GM12878 (cell line): ENCODE measurements at regions not wholly inside any gene's neighbourhood (a gene's known extent, or its start where the extent isn't known, plus 50 kb on each side); places are given as distances from the start of the nearest gene placed in this dataset.

Experiments used
- ATAC-seq: fragments of 200-7000 bp; cut with Tn5 transposase; 3 replicates; pipeline ENCODE4 v1.9.1; 2020; ENCODE audit warnings: mild to moderate bottlenecking, moderate library complexity
- BruUV-seq: library from RNA; stranded (reverse); fragments of 400-500 nt; replicated peaks from 2 replicates; lab custom pipeline; 2021; lab: Mats Ljungman, UMichigan
- CTCF ChIA-PET: fragments of 300-600 bp; sonication (Branson Sonifier 250); formaldehyde crosslinking; extraction: SDS; loops from one replicate; lab custom pipeline; 2021; ENCODE audit warnings: inconsistent platforms; lab: Yijun Ruan, JAX
- POLR2A ChIA-PET: fragments of 350-600 bp; formaldehyde crosslinking; extraction: SDS; loops from one replicate; lab custom pipeline; 2021; ENCODE audit warnings: inconsistent platforms; lab: Charles Lee
- RAD21 ChIA-PET: fragments of 300-600 bp; sonication (Branson Sonifier 250); formaldehyde crosslinking; loops from one replicate; lab custom pipeline; 2023; ENCODE audit warnings: antibody characterized with exemption; ENCODE audit not compliant: unreplicated experiment; lab: Charles Lee
- SMC1A ChIA-PET: fragments of 300-600 bp; sonication (Branson Sonifier 250); formaldehyde crosslinking; loops from one replicate; lab custom pipeline; 2023; ENCODE audit not compliant: unreplicated experiment, uncharacterized antibody; lab: Charles Lee
- DNase-seq: peaks from one replicate; pipeline ENCODE4 v3.0.0-alpha.2; 2011; ENCODE audit warnings: low read depth, low spot score
- FAIRE-seq: peaks from 3 replicates; lab custom pipeline; 2011; peaks lifted over from hg19 to GRCh38; lab: Jason Lieb, UNC
- H2AFZ ChIP-seq: 2 replicates; pipeline ENCODE4 v1.6.0; 2011; ENCODE audit warnings: low read depth, low read length, control low read depth; ENCODE audit not compliant: control insufficient read depth
- H3K27ac ChIP-seq: 2 replicates; pipeline ENCODE4 v1.5.1; 2011; ENCODE audit warnings: control low read depth; ENCODE audit not compliant: control insufficient read depth, insufficient read depth
- H3K27me3 ChIP-seq, 2 experiments: replicated peaks in 1 of 2; 2 replicates each; pipeline versions ENCODE4 v1.6.0 to v1.6.1; 2011; ENCODE audit warnings: low read length in 1 of 2; ENCODE audit not compliant: control insufficient read depth in 2 of 2, insufficient read depth in 2 of 2
- H3K36me3 ChIP-seq, 2 experiments: 2 replicates each; pipeline ENCODE4 v1.5.1; 2011; ENCODE audit warnings: low read length in 1 of 2; ENCODE audit not compliant: control insufficient read depth in 2 of 2, insufficient read depth in 2 of 2
- H3K4me1 ChIP-seq: 2 replicates; pipeline ENCODE4 v1.6.1; 2011; ENCODE audit warnings: mild to moderate bottlenecking, low read length, moderate library complexity, mixed read lengths; ENCODE audit not compliant: control insufficient read depth, insufficient read depth
- H3K4me2 ChIP-seq: 2 replicates; pipeline ENCODE4 v1.6.0; 2011; ENCODE audit warnings: control low read depth; ENCODE audit not compliant: control insufficient read depth, insufficient read depth
- H3K4me3 ChIP-seq: fragments of 200-600 bp; sonication (generic); 2 replicates; pipeline ENCODE4 v1.5.1; 2016
- H3K79me2 ChIP-seq: 2 replicates; pipeline ENCODE4 v1.6.0; 2011; ENCODE audit warnings: low read length; ENCODE audit not compliant: control insufficient read depth, insufficient read depth
- H3K9ac ChIP-seq: 2 replicates; pipeline ENCODE4 v1.8.0; 2011; ENCODE audit warnings: low read length, control low read depth, mixed read lengths; ENCODE audit not compliant: control insufficient read depth, insufficient read depth
- H3K9me3 ChIP-seq: replicated peaks from 3 replicates; pipeline ENCODE4 v1.5.1; 2011; ENCODE audit warnings: mild to moderate bottlenecking, low read length; ENCODE audit not compliant: control insufficient read depth, insufficient read depth
- H4K20me1 ChIP-seq: 2 replicates; pipeline ENCODE4 v1.6.0; 2011; ENCODE audit not compliant: control insufficient read depth, insufficient read depth
- CEBPB ChIP-seq, 2 experiments: fragments of 150-350 bp in 1 of 2; IDR thresholded peaks; 2 replicates each; pipeline ENCODE4 v1.6.1; 2012 to 2014; ENCODE audit warnings: low read depth in 2 of 2, low read length in 2 of 2, borderline replicate concordance in 1 of 2, inconsistent platforms in 1 of 2
- CREM ChIP-seq: IDR thresholded peaks from 2 replicates; pipeline ENCODE4 v1.6.1; 2014; ENCODE audit warnings: antibody characterized with exemption, low read depth
- CTCF ChIP-seq, 3 experiments: IDR thresholded peaks in 2 of 3; conservative IDR thresholded peaks in 1 of 3; 2 replicates each; pipeline ENCODE4 v1.5.1; 2011; ENCODE audit warnings: low read depth in 3 of 3, low read length in 3 of 3, mild to moderate bottlenecking in 3 of 3, control low read depth in 2 of 3, moderate library complexity in 2 of 3, inconsistent platforms in 1 of 3, mixed read lengths in 1 of 3; ENCODE audit not compliant: control insufficient read depth in 2 of 3, insufficient read depth in 1 of 3; ENCODE audit errors: extremely low read depth in 1 of 3
- ESRRA ChIP-seq: IDR thresholded peaks from 2 replicates; pipeline ENCODE4 v1.6.1; 2012; ENCODE audit warnings: mild to moderate bottlenecking, low read length, improper control_type of control experiment
- FOS ChIP-seq: IDR thresholded peaks from 3 replicates; pipeline ENCODE4 v1.6.1; 2011; ENCODE audit warnings: borderline replicate concordance; ENCODE audit not compliant: insufficient read length; ENCODE audit errors: extremely low read depth
- LARP7 ChIP-seq: fragments of 450-650 bp; IDR thresholded peaks from 2 replicates; pipeline ENCODE4 v1.6.1; 2017; ENCODE audit warnings: mild to moderate bottlenecking
- RELA ChIP-seq: fragments of 450-650 bp; IDR thresholded peaks from 2 replicates; pipeline ENCODE4 v1.8.0; 2014; ENCODE audit warnings: borderline replicate concordance; ENCODE audit not compliant: partially characterized antibody
- SIN3A ChIP-seq: IDR thresholded peaks from 2 replicates; pipeline ENCODE4 v1.6.1; 2012; ENCODE audit warnings: low read depth, low read length, improper control_type of control experiment
- SMARCA5 ChIP-seq: fragments of 450-650 bp; IDR thresholded peaks from 2 replicates; pipeline ENCODE4 v1.6.1; 2017; ENCODE audit warnings: mild to moderate bottlenecking
- YY1 ChIP-seq: IDR thresholded peaks from 2 replicates; pipeline ENCODE4 v1.6.1; 2011; ENCODE audit warnings: low read depth, mild to moderate bottlenecking, low read length
- ZNF274 ChIP-seq: IDR thresholded peaks from one replicate; pipeline ENCODE4 v1.8.0; 2011; ENCODE audit not compliant: insufficient read length, insufficient read depth
- ZZZ3 ChIP-seq: IDR thresholded peaks from 2 replicates; pipeline ENCODE4 v1.6.1; 2011; ENCODE audit warnings: low read depth; ENCODE audit not compliant: control insufficient read depth, insufficient read length
- WGBS: methylation state at CpG from one replicate; pipeline ENCODE4 v1.1.6; 2016; ENCODE audit warnings: low lambda C conversion rate; ENCODE audit not compliant: insufficient replicate concordance, insufficient coverage; ENCODE audit errors: missing lambda C conversion rate; 5-methylcytosine and 5-hydroxymethylcytosine counted together
- in situ Hi-C: fragments of 300-500 bp; cut with MboI; formaldehyde crosslinking; loops from 9 replicates; pipeline ENCODE4 v1.14.3; 2018; ENCODE audit warnings: mixed read lengths
- intact Hi-C: fragments of 100-400 bp; cut with micrococcal nuclease; formaldehyde crosslinking; loops from one replicate; pipeline ENCODE4 v1.14.2; 2022; ENCODE audit not compliant: unreplicated experiment
- TF ChIP-seq, protein P1 (sequence below): IDR thresholded peaks from 2 replicates; pipeline ENCODE4 v1.6.1; 2012; ENCODE audit warnings: low read depth, low read length, improper control_type of control experiment
- TF ChIP-seq, protein P2 (sequence below): fragments of 450-650 bp; IDR thresholded peaks from 2 replicates; pipeline ENCODE4 v1.6.1; 2016; ENCODE audit warnings: mild to moderate bottlenecking
- TF ChIP-seq, protein P3 (sequence below): fragments of 450-650 bp; formaldehyde crosslinking; IDR thresholded peaks from 2 replicates; pipeline ENCODE4 v1.4.0; 2022; ENCODE audit warnings: mild to moderate bottlenecking, moderate library complexity
- TF ChIP-seq, protein P4 (sequence below): fragments of 450-650 bp; IDR thresholded peaks from 2 replicates; pipeline ENCODE4 v1.6.1; 2017; ENCODE audit warnings: mild to moderate bottlenecking

DNA sequence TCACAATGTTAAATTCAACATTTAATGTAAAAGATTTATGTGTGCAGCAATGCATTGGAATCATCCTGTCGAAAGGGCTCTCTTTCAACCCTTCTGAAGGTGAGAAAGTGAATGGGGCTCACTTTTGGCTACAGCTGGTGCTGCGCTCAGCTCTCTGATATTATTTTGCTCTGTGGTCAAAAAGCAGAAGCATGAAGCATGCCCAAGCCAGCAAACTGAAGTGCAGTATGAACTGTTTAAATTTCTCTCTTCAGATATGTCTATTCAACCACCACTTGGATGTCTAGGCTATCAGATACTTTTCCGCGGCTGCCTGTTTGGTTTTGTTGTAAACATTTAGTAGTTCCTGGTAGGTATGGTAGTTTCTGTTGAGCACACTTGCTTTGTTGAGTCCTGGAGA lies 216.9 kb upstream of the TMPRSS15 start:
- ChIA-PET POLR2A (no interaction called here), RAD21 (no interaction called here), SMC1A (no interaction called here), CTCF (no interaction called here)
- DNase-seq: no peak
- Histone ChIP-seq H3K4me2 (no peak overlapping the region), H3K27ac (no peak overlapping the region), H4K20me1 (no peaks in the 10 kb centered on the region), H3K27me3 (no peaks in the 10 kb centered on the region), H3K36me3 (no peaks in the 10 kb centered on the region), H3K79me2 (no peaks in the 10 kb centered on the region), H3K9me3 (no peaks in the 10 kb centered on the region), H3K9ac (no peak overlapping the region), H3K4me1 (no peaks in the 10 kb centered on the region), H2AFZ (no peak overlapping the region), H3K4me3 (no peak overlapping the region)
- BruUV-seq: no TSS peak
- in situ Hi-C loops: no loop called here
- no peak for FAIRE-seq
- no peak for ATAC-seq
- 21% methylated on average over 4 of the region's 4 CpGs for WGBS
- TF ChIP-seq ZZZ3: no peak
- TF ChIP-seq RELA: no peak
- TF ChIP-seq, protein P1, sequence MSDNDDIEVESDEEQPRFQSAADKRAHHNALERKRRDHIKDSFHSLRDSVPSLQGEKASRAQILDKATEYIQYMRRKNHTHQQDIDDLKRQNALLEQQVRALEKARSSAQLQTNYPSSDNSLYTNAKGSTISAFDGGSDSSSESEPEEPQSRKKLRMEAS: no peak
- TF ChIP-seq, protein P2, sequence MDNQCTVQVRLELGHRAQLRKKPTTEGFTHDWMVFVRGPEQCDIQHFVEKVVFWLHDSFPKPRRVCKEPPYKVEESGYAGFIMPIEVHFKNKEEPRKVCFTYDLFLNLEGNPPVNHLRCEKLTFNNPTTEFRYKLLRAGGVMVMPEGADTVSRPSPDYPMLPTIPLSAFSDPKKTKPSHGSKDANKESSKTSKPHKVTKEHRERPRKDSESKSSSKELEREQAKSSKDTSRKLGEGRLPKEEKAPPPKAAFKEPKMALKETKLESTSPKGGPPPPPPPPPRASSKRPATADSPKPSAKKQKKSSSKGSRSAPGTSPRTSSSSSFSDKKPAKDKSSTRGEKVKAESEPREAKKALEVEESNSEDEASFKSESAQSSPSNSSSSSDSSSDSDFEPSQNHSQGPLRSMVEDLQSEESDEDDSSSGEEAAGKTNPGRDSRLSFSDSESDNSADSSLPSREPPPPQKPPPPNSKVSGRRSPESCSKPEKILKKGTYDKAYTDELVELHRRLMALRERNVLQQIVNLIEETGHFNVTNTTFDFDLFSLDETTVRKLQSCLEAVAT: no peak
- TF ChIP-seq LARP7: no peak
- TF ChIP-seq, protein P3, sequence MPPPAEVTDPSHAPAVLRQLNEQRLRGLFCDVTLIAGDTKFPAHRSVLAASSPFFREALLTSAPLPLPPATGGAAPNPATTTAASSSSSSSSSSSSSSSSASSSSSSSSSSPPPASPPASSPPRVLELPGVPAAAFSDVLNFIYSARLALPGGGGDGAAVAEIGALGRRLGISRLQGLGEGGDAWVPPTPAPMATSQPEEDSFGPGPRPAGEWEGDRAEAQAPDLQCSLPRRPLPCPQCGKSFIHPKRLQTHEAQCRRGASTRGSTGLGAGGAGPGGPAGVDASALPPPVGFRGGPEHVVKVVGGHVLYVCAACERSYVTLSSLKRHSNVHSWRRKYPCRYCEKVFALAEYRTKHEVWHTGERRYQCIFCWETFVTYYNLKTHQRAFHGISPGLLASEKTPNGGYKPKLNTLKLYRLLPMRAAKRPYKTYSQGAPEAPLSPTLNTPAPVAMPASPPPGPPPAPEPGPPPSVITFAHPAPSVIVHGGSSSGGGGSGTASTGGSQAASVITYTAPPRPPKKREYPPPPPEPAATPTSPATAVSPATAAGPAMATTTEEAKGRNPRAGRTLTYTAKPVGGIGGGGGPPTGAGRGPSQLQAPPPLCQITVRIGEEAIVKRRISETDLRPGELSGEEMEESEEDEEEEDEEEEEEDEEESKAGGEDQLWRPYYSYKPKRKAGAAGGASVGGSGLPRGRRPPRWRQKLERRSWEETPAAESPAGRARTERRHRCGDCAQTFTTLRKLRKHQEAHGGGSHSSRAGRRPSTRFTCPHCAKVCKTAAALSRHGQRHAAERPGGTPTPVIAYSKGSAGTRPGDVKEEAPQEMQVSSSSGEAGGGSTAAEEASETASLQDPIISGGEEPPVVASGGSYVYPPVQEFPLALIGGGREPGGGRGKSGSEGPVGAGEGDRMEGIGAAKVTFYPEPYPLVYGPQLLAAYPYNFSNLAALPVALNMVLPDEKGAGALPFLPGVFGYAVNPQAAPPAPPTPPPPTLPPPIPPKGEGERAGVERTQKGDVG (CRISPR knock-in tag): no peak
- TF ChIP-seq SIN3A: no peak
- TF ChIP-seq, protein P4, sequence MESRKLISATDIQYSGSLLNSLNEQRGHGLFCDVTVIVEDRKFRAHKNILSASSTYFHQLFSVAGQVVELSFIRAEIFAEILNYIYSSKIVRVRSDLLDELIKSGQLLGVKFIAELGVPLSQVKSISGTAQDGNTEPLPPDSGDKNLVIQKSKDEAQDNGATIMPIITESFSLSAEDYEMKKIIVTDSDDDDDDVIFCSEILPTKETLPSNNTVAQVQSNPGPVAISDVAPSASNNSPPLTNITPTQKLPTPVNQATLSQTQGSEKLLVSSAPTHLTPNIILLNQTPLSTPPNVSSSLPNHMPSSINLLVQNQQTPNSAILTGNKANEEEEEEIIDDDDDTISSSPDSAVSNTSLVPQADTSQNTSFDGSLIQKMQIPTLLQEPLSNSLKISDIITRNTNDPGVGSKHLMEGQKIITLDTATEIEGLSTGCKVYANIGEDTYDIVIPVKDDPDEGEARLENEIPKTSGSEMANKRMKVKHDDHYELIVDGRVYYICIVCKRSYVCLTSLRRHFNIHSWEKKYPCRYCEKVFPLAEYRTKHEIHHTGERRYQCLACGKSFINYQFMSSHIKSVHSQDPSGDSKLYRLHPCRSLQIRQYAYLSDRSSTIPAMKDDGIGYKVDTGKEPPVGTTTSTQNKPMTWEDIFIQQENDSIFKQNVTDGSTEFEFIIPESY: no peak
- TF ChIP-seq CEBPB (IDR thresholded peaks at IDR 0.05; ENCODE audit: borderline replicate concordance in 1 of 2, low read depth in 2 of 2, low read length in 2 of 2): no peak
- TF ChIP-seq SMARCA5: no peak
- no peak for TF ChIP-seq CTCF (IDR thresholded peaks at IDR 0.05 in 2 of 3, conservative IDR thresholded peaks at IDR 0.05 in 1 of 3; ENCODE audit: control insufficient read depth in 2 of 3, extremely low read depth in 1 of 3, insufficient read depth in 1 of 3, low read depth in 3 of 3, low read length in 3 of 3)
- TF ChIP-seq CREM: no peak
- TF ChIP-seq ZNF274: no peak
- no peak for TF ChIP-seq FOS
- no peak for TF ChIP-seq ESRRA
- no peak for TF ChIP-seq YY1
- intact Hi-C loops: no loop called here
